SH-SY5Y (cell line): ENCODE measurements at regions not wholly inside any gene's neighbourhood (a gene's known extent, or its start where the extent isn't known, plus 50 kb on each side); places are given as distances from the start of the nearest gene placed in this dataset.

Experiments used
- GATA2 ChIP-seq: IDR thresholded peaks from 2 replicates; pipeline ENCODE4 v1.6.1; 2011; ENCODE audit warnings: mild to moderate bottlenecking, low read depth, low read length
- GATA3 ChIP-seq: IDR thresholded peaks from 2 replicates; pipeline ENCODE4 v1.6.1; 2011; ENCODE audit warnings: low read depth, mild to moderate bottlenecking, low read length, moderate library complexity

DNA sequence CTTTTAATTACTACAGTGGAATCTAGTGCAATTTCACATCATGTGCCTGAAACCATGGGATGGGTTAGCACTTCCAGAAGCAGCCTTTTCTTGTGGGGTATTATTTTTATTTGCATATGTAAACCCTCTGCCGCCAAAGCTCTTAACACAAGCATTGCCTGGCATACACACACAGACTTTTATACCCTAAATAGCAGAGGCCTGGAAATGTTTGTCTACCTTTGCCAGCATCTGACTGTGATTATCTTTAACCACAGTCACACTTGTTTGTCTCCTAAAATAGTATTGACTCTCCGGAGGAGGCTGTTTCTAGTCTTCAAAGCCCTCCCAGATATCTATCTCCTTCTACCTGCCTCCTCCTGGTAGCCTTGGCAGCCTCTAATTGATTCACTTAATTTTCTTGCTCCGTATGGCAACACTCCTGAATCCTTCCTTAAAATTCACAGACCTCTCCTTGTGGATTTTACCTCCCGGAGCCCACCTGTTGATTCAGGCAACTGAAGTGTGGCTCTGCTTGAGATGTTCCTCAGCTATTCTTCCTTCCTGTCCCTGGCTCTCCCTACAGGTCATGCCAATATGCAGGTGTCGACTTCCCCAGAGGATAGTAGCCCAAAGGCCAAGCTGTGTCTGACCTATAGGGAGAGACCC is 127.1 kb upstream of the UMPS start:
- TF ChIP-seq GATA2: no peak
- TF ChIP-seq GATA3: no peak
